Thymus (tissue), 11 donors: ENCODE measurements at regions not wholly inside any gene's neighbourhood (a gene's known extent, or its start where the extent isn't known, plus 50 kb on each side); places are given as distances from the start of the nearest gene placed in this dataset.

Experiments
- DNase-seq, 9 donors: peaks; one replicate each; pipeline ENCODE4 v3.0.0-alpha.2; 2013; ENCODE audit warnings: low spot score in 9 of 9, low read depth in 6 of 9, missing footprints in 1 of 9
- H3K27ac ChIP-seq, 2 donors: one replicate each; pipeline ENCODE4 v1.5.1; 2013; ENCODE audit warnings: control low read depth in 1 of 2, low read depth in 1 of 2, low read length in 1 of 2, mild to moderate bottlenecking in 1 of 2, moderate library complexity in 1 of 2
- H3K27me3 ChIP-seq, 2 donors: one replicate each; pipeline ENCODE4 v1.5.1; 2013; ENCODE audit warnings: low read length in 1 of 2; ENCODE audit not compliant: control insufficient read depth in 2 of 2, insufficient read depth in 1 of 2
- H3K36me3 ChIP-seq, 2 donors: one replicate each; pipeline ENCODE4 v1.5.1; 2013; ENCODE audit warnings: low read length in 1 of 2, mild to moderate bottlenecking in 1 of 2, moderate library complexity in 1 of 2; ENCODE audit not compliant: control insufficient read depth in 2 of 2, insufficient read depth in 2 of 2
- H3K4me1 ChIP-seq, 2 donors: one replicate each; pipeline ENCODE4 v1.5.1; 2013; ENCODE audit warnings: low read length in 2 of 2; ENCODE audit not compliant: control insufficient read depth in 2 of 2, insufficient read depth in 2 of 2
- H3K4me3 ChIP-seq, 2 donors: one replicate each; pipeline ENCODE4 v1.5.1; 2013; ENCODE audit warnings: low read length in 2 of 2, control low read depth in 1 of 2, mild to moderate bottlenecking in 1 of 2
- H3K9me3 ChIP-seq, 2 donors: one replicate each; pipeline ENCODE4 v1.5.1; 2013; ENCODE audit warnings: low read length in 1 of 2, mild to moderate bottlenecking in 1 of 2; ENCODE audit not compliant: control insufficient read depth in 2 of 2, insufficient read depth in 1 of 2
- WGBS: extraction: QIAGEN DNeasy Blood & Tissue Kit; methylation state at CpG from one replicate; pipeline ENCODE4 v1.1.7; 2013; 5-methylcytosine and 5-hydroxymethylcytosine counted together
- donor health status: healthy.

DNA sequence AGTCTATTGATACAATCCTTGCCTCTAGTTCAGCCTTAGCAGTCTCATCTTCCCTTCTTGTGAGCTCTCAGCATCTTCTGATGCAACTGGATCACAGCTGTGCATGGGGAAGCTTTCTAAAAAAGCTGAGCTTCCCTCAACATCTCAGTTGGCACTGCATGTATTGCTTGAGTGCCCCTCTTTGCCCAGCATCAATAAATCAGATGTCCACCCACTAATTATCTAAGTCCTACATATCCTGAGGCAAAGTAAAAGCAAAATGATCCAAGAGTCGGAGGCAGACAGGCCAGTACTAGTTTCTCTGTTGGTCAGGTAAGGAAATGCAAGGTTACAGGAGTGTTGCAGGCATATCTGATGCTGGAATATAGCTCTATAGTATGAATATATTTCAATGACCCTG is 334.5 kb upstream of the NCAM1 start:
- no peaks in the 10 kb centered on the region for H3K36me3 ChIP-seq
- 82% methylated on average over 1 of the region's 1 CpG for WGBS

DNA sequence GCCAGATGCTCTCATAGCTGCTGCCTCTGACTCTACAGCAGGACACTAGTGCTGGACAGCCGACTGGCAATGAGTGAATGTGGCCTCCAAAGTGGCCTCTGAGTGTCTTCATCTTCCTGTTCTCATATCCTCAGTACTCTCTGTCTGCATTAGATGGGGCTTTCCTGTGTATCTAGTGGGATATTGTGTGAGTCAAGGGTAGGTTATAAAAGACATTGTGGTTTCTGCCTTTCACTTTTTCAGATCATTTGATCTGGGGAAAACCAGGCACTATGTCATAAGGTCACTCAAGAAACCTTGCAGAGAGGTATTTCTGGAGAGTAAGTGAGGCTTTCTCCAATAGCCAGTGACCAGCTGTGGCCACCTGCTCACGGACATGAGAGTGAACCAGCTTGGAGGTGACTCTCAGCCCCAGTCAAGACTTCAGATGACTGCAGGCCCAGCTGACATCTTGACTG is 333.6 kb upstream of the NCAM1 start:
- no peak overlapping the region for H3K27ac ChIP-seq
- WGBS, result 86% methylated on average over 2 of the region's 2 CpGs
- DNase-seq, result no peak
- H3K4me1 ChIP-seq, result no peaks in the 10 kb centered on the region
- H3K36me3 ChIP-seq, result no peaks in the 10 kb centered on the region
- no peaks in the 10 kb centered on the region for H3K9me3 ChIP-seq
- no peak overlapping the region for H3K4me3 ChIP-seq
- H3K27me3 ChIP-seq, result no peaks in the 10 kb centered on the region

More for the DNA sequence above, 334.5 kb upstream of the NCAM1 start:
- H3K4me3 ChIP-seq, result no peak overlapping the region
- no peak overlapping the region for H3K27ac ChIP-seq
- H3K4me1 ChIP-seq, result no peaks in the 10 kb centered on the region
- no peaks in the 10 kb centered on the region for H3K27me3 ChIP-seq
- no peak for DNase-seq
- no peaks in the 10 kb centered on the region for H3K9me3 ChIP-seq

DNA sequence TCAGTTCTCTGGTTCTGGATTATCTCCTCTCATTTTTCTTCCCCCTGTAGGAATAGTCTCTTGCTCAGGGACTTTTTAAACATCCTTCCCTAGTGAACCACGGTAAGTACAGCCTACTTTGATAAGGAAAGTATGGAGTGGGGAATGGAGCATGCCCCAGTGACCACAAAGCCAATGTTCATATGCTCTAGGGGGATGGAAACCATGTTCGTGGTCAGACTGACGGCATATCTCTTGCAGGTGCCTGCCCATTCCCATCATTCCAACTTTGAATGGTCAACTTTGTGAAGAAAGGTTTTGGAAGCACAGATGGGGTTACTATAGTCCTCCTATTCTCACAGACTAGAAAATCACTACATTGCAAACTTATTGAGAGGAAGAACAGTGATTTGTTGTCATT is 332.5 kb upstream of the NCAM1 start:
- WGBS, result 80% methylated on average over 3 of the region's 3 CpGs
- H3K27ac ChIP-seq, result no peak overlapping the region
- no peaks in the 10 kb centered on the region for H3K9me3 ChIP-seq
- H3K27me3 ChIP-seq, result no peaks in the 10 kb centered on the region
- no peaks in the 10 kb centered on the region for H3K4me1 ChIP-seq
- no peak overlapping the region for H3K4me3 ChIP-seq
- DNase-seq, result no peak
- no peaks in the 10 kb centered on the region for H3K36me3 ChIP-seq

DNA sequence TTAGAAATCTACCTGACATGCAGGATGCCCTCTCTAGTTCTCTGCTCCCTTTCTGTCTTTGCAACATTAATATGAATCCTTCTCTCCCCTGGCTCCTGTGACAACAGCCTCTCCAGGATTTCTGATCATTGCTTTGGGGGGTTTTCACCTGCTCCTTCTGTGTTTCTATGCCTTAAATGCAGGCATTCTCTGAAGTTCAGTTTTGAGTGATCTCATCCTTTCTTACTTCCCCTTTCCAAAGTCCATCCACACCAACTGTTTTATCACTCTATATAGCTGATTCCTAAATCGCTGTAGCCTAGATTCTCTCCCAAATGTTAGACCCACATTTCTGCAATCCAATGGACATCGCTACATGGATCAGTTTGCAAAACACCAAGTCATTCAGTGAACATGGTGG is 330.7 kb upstream of the NCAM1 start:
- Histone ChIP-seq H3K4me1 (no peaks in the 10 kb centered on the region), H3K9me3 (no peaks in the 10 kb centered on the region), H3K4me3 (no peak overlapping the region), H3K27ac (no peak overlapping the region), H3K36me3 (no peaks in the 10 kb centered on the region), H3K27me3 (no peaks in the 10 kb centered on the region)
- DNase-seq, result no peak
- 94% methylated on average over 2 of the region's 2 CpGs for WGBS

DNA sequence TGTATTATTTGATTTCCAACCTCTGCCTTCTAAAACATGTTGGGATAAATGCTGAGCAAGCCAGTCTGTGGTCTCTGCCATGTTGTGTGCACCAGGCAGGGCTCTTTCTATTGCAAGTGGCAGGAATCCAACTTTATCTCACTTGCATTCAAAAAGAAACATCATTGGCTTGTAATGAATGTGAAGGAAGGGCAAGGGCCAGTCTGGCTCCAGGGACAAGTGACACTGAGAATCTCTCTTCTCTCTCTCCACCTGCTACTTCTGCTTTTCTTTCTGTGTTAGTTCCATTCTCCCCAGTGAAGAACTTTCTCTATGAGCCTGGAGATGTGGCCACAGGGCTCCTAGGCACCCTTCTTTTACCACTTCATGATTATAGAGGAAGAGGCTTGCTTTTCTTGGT is 329.9 kb upstream of the NCAM1 start:
- Histone ChIP-seq H3K9me3 (no peaks in the 10 kb centered on the region), H3K4me3 (no peak overlapping the region), H3K4me1 (no peaks in the 10 kb centered on the region), H3K27me3 (no peaks in the 10 kb centered on the region), H3K27ac (no peak overlapping the region), H3K36me3 (no peaks in the 10 kb centered on the region)
- no peak for DNase-seq

DNA sequence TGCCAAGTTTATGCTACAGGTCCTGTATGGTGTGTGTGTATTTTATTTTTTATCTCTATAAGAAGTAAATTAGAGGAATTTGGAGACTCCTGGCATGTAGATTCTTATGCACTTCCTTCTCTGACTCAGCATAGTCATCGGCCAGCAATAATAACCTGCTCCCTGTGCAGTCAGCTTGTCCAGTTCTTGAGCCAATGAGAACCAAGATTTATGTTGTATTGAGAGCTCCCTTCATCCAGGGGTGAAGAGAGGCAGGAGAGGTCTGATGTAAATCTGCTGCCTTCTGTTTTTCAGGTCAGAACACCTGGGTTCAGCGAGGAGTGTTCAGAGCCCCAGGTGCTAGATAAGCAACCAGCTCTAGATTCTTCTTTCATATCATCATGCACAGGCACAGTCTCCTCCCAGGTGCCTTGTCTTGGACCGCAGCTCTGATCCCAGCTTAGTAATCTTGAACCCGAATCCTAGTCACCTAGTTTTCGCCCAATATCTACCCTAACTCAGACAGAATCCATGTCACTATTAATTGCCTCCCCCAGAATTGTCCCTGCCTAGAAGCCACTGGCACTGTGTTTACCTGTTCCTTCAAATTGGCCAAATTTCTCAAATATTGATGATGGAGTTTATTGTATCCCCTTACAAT is 328.2 kb upstream of the NCAM1 start:
- Histone ChIP-seq H3K36me3 (no peaks in the 10 kb centered on the region), H3K4me1 (no peaks in the 10 kb centered on the region), H3K27ac (no peak overlapping the region), H3K27me3 (no peaks in the 10 kb centered on the region), H3K4me3 (no peak overlapping the region), H3K9me3 (no peaks in the 10 kb centered on the region)
- DNase-seq, result no peak
- 77% methylated on average over 5 of the region's 5 CpGs for WGBS

DNA sequence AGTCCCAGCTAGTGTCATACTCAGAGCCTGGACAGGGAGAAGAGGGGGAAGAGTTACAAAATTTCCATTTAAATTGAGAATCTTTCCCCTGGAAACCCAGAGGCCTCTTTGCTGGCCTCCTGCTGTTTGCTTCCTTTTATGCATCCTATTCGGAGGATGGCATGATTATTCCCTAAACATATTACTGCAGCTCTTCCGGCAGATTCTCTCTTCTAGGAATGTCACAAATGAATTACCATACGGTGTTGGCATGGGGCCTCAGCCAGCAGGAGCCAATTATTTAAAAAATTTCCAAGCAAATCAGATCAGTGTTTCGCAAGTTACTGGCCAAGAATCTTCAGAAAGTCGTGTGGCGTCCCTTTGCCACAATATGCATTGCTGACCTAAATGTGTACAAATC is 326.7 kb upstream of the NCAM1 start:
- Histone ChIP-seq H3K9me3 (no peaks in the 10 kb centered on the region), H3K4me1 (no peaks in the 10 kb centered on the region), H3K36me3 (no peaks in the 10 kb centered on the region), H3K27ac (no peak overlapping the region), H3K4me3 (no peak overlapping the region), H3K27me3 (no peaks in the 10 kb centered on the region)
- 63% methylated on average over 6 of the region's 6 CpGs for WGBS
- no peak for DNase-seq

DNA sequence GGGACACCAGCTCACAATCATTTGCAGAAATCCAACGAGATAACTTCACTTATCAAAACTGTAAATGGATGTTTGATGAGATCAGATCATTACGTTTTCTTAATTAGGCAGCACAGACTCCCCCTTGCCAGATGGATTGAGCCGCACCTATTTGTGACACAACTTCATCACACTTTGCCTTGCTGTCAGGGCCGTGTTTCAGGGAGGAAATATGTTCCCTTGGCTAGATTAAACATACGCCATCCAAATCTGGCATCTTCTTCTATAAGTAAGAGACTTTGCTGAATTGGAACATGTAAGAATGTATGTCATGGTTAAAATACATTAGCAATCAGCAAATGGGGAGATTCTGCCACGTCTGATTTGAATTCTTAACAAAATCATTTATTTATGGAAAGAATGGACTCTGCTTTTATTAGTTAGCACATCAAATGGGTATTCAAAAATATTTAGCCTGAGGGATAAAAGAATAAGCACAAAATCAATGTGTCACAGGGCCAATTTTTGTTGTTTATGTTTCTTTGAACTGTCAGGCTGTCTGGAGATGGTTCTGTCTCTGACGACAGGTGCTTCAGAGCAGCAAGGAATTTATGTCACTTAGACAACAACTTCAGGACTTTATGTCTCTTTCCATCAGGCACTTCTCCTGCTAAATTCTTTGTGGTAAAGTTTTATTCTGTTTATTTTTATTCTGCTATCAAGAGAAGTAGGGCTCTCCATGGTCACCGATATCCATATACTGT is 326.1 kb upstream of the NCAM1 start:
- Histone ChIP-seq H3K27ac (no peak overlapping the region), H3K4me1 (no peaks in the 10 kb centered on the region), H3K4me3 (no peak overlapping the region), H3K36me3 (no peaks in the 10 kb centered on the region), H3K27me3 (no peaks in the 10 kb centered on the region), H3K9me3 (no peaks in the 10 kb centered on the region)
- 77% methylated on average over 8 of the region's 8 CpGs for WGBS
- no peak for DNase-seq

DNA sequence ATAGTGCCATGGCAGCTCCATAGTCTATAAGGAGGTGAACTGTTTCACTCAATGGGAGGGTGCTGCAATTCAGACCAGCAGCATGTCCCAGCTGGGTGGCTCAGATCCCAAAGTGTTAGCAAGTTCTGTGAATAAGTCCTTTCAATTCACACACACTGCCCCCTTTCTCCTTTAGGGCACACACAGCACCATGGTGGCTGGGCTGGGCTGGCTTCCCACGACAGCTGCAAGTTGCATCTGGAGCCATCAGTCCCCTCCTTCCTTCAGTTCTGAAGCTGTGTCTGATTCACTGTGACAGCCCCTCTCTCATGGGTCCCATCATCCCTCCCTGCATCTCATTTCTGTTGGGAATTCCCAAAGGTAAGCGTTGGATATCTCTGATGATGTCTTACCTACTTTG is 324.1 kb upstream of the NCAM1 start:
- DNase-seq, result no peak
- Histone ChIP-seq H3K27ac (no peak overlapping the region), H3K36me3 (no peaks in the 10 kb centered on the region), H3K4me3 (no peak overlapping the region), H3K9me3 (no peaks in the 10 kb centered on the region), H3K4me1 (no peaks in the 10 kb centered on the region), H3K27me3 (no peaks in the 10 kb centered on the region)
- WGBS, result 92% methylated on average over 2 of the region's 2 CpGs
